Astrocyte (in vitro differentiated cells and primary cell): ENCODE measurements at regions not wholly inside any gene's neighbourhood (a gene's known extent, or its start where the extent isn't known, plus 50 kb on each side); places are given as distances from the start of the nearest gene placed in this dataset.

Source experiments
- EZH2 ChIP-seq: IDR thresholded peaks from 2 replicates; pipeline ENCODE4 v1.6.1; 2012; ENCODE audit warnings: mild to moderate bottlenecking, low read length, inconsistent platforms; ENCODE audit not compliant: insufficient read depth
- TF ChIP-seq, protein P1 (sequence below): IDR thresholded peaks from 2 replicates; pipeline ENCODE4 v1.5.1; 2011; ENCODE audit warnings: low read depth, mild to moderate bottlenecking, inconsistent platforms, low read length, moderate library complexity; ENCODE audit not compliant: insufficient read depth

GRCh38 chr12:46671102-46671501 lies 154.7 kb downstream of the SLC38A4 start:
- TF ChIP-seq, protein P1, sequence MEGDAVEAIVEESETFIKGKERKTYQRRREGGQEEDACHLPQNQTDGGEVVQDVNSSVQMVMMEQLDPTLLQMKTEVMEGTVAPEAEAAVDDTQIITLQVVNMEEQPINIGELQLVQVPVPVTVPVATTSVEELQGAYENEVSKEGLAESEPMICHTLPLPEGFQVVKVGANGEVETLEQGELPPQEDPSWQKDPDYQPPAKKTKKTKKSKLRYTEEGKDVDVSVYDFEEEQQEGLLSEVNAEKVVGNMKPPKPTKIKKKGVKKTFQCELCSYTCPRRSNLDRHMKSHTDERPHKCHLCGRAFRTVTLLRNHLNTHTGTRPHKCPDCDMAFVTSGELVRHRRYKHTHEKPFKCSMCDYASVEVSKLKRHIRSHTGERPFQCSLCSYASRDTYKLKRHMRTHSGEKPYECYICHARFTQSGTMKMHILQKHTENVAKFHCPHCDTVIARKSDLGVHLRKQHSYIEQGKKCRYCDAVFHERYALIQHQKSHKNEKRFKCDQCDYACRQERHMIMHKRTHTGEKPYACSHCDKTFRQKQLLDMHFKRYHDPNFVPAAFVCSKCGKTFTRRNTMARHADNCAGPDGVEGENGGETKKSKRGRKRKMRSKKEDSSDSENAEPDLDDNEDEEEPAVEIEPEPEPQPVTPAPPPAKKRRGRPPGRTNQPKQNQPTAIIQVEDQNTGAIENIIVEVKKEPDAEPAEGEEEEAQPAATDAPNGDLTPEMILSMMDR = no peak
- TF ChIP-seq EZH2 = no peak
